ENCODE measurements at regions not wholly inside any gene's neighbourhood (a gene's known extent, or its start where the extent isn't known, plus 50 kb on each side); places are given as distances from the start of the nearest gene placed in this dataset.
"Not testable (repeated sequence)": the region's sequence is repeated elsewhere in the genome, so short reads cannot be mapped to it uniquely, and the experiment has no call there.

GRCh38 chr2:17355608-17356329 is 162.5 kb downstream of the RAD51AP2 start:
- Histone ChIP-seq H3K79me2 (no peaks in the 10 kb centered on the region), H3K9me3 (ENCODE audit: control insufficient read depth, low read length) (no peaks in the 10 kb centered on the region), H3K36me3 (ENCODE audit: control insufficient read depth, insufficient read depth, low read length) (no peaks in the 10 kb centered on the region), H3K9ac (no peak overlapping the region), H3K27me3 (ENCODE audit: control insufficient read depth, insufficient read depth, low read length) (no peaks in the 10 kb centered on the region), H3K4me1 (no peaks in the 10 kb centered on the region), H3K4me2 (ENCODE audit: low read length) (no peak overlapping the region), H3K27ac (no peak overlapping the region), H3K4me3 (ENCODE audit: low read depth, low read length) (no peak overlapping the region), H2AFZ (no peak overlapping the region)
- TF ChIP-seq CTCF (IDR thresholded peaks at IDR 0.05): no peak

GRCh38 chr2:17353263-17353662 is 165.0 kb downstream of the RAD51AP2 start:
- H3K4me3 ChIP-seq (ENCODE audit: low read depth, low read length): no peak overlapping the region
- H3K4me2 ChIP-seq (ENCODE audit: low read length): no peak overlapping the region
- no peaks in the 10 kb centered on the region for H3K27me3 ChIP-seq (ENCODE audit: control insufficient read depth, insufficient read depth, low read length)
- no peaks in the 10 kb centered on the region for H3K79me2 ChIP-seq
- no peak overlapping the region for H2AFZ ChIP-seq
- no peak for TF ChIP-seq CTCF (IDR thresholded peaks at IDR 0.05)
- no peaks in the 10 kb centered on the region for H3K36me3 ChIP-seq (ENCODE audit: control insufficient read depth, insufficient read depth, low read length)
- no peaks in the 10 kb centered on the region for H3K9me3 ChIP-seq (ENCODE audit: control insufficient read depth, low read length)
- no peaks in the 10 kb centered on the region for H3K4me1 ChIP-seq
- H3K9ac ChIP-seq: no peak overlapping the region
- no peak overlapping the region for H3K27ac ChIP-seq

- not testable (repeated sequence) for H3K4me3 ChIP-seq (ENCODE audit: low read depth, low read length); H3K79me2 ChIP-seq; H2AFZ ChIP-seq; H3K9me3 ChIP-seq (ENCODE audit: control insufficient read depth, low read length); H3K27me3 ChIP-seq (ENCODE audit: control insufficient read depth, insufficient read depth, low read length); H3K4me2 ChIP-seq (ENCODE audit: low read length); H3K4me1 ChIP-seq; H3K9ac ChIP-seq; H3K36me3 ChIP-seq (ENCODE audit: control insufficient read depth, insufficient read depth, low read length); H3K27ac ChIP-seq
Observed at GRCh38 chr2:17342692-17343091, 175.5 kb downstream of the RAD51AP2 start.

GRCh38 chr2:17337507-17337906 is 180.7 kb downstream of the RAD51AP2 start:
- Histone ChIP-seq H2AFZ (no peak overlapping the region), H3K79me2 (no peaks in the 10 kb centered on the region), H3K36me3 (ENCODE audit: control insufficient read depth, insufficient read depth, low read length) (no peaks in the 10 kb centered on the region), H3K27ac (no peak overlapping the region), H3K4me2 (ENCODE audit: low read length) (no peak overlapping the region), H3K9me3 (ENCODE audit: control insufficient read depth, low read length) (no peaks in the 10 kb centered on the region), H3K4me3 (ENCODE audit: low read depth, low read length) (no peak overlapping the region), H3K27me3 (ENCODE audit: control insufficient read depth, insufficient read depth, low read length) (no peaks in the 10 kb centered on the region), H3K4me1 (no peaks in the 10 kb centered on the region), H3K9ac (no peak overlapping the region)
- TF ChIP-seq CTCF (IDR thresholded peaks at IDR 0.05): no peak

GRCh38 chr2:17336458-17336857 is 181.8 kb downstream of the RAD51AP2 start:
- Histone ChIP-seq H2AFZ (no peak overlapping the region), H3K4me3 (ENCODE audit: low read depth, low read length) (no peak overlapping the region), H3K9ac (no peak overlapping the region), H3K27ac (no peak overlapping the region), H3K79me2 (no peaks in the 10 kb centered on the region), H3K27me3 (ENCODE audit: control insufficient read depth, insufficient read depth, low read length) (no peaks in the 10 kb centered on the region), H3K4me2 (ENCODE audit: low read length) (no peak overlapping the region), H3K36me3 (ENCODE audit: control insufficient read depth, insufficient read depth, low read length) (no peaks in the 10 kb centered on the region), H3K9me3 (ENCODE audit: control insufficient read depth, low read length) (no peaks in the 10 kb centered on the region), H3K4me1 (no peaks in the 10 kb centered on the region)
- TF ChIP-seq CTCF (IDR thresholded peaks at IDR 0.05): no peak

All from parathyroid adenoma (tissue), 2 donors.